Panc1 (cell line): ENCODE measurements at regions not wholly inside any gene's neighbourhood (a gene's known extent, or its start where the extent isn't known, plus 50 kb on each side); places are given as distances from the start of the nearest gene placed in this dataset.

ENCODE experiments used
- ATAC-seq: fragments of 200-7000 bp; cut with Tn5 transposase; 2 replicates; pipeline ENCODE4 v1.9.1; 2020; ENCODE audit warnings: mild to moderate bottlenecking, moderate library complexity
- BruUV-seq: library from RNA; stranded (reverse); fragments of 400-500 nt; replicated peaks from 2 replicates; lab custom pipeline; 2021; lab: Mats Ljungman, UMichigan
- CTCF ChIA-PET: fragments of 300-600 bp; sonication (Branson Sonifier 250); formaldehyde crosslinking; loops from one replicate; lab custom pipeline; 2022; ENCODE audit warnings: antibody characterized with exemption; lab: Charles Lee
- POLR2A ChIA-PET: fragments of 300-600 bp; sonication (Branson Sonifier 250); formaldehyde crosslinking; loops from one replicate; lab custom pipeline; 2022; ENCODE audit warnings: antibody characterized with exemption; lab: Charles Lee
- DNase-seq: peaks from one replicate; pipeline ENCODE4 v3.0.0-alpha.2; 2010; ENCODE audit warnings: low read depth, low spot score
- H3K27ac ChIP-seq: 2 replicates; pipeline ENCODE4 v1.5.1; 2011; ENCODE audit warnings: mild to moderate bottlenecking, low read length, inconsistent platforms
- H3K27me3 ChIP-seq: fragments of 200-500 bp; sonication (Bioruptor generic); 2 replicates; pipeline ENCODE4 v1.6.0; 2014; ENCODE audit warnings: low read length, inconsistent platforms; ENCODE audit not compliant: control insufficient read depth, insufficient read depth
- H3K36me3 ChIP-seq: fragments of 200-500 bp; sonication (Bioruptor generic); 2 replicates; pipeline ENCODE4 v1.5.1; 2014; ENCODE audit warnings: inconsistent platforms, mild to moderate bottlenecking, low read length, moderate library complexity; ENCODE audit not compliant: control insufficient read depth, insufficient read depth
- H3K4me1 ChIP-seq: 2 replicates; pipeline ENCODE4 v1.5.1; 2011; ENCODE audit warnings: inconsistent platforms, mild to moderate bottlenecking, low read length, moderate library complexity; ENCODE audit not compliant: control insufficient read depth, insufficient read depth
- H3K4me3 ChIP-seq, 2 experiments: 2 replicates each; pipeline ENCODE4 v1.5.1; 2011 to 2012; ENCODE audit warnings: low read depth in 2 of 2, low read length in 2 of 2, mild to moderate bottlenecking in 2 of 2, inconsistent platforms in 1 of 2, moderate library complexity in 1 of 2
- H3K9me3 ChIP-seq: fragments of 200-500 bp; sonication (Bioruptor generic); 2 replicates; pipeline ENCODE4 v1.5.1; 2014; ENCODE audit warnings: low read depth, mild to moderate bottlenecking, inconsistent platforms, low read length, moderate library complexity; ENCODE audit not compliant: control insufficient read depth, insufficient read depth
- POLR2AphosphoS5 ChIP-seq: IDR thresholded peaks from 2 replicates; pipeline ENCODE4 v1.6.1; 2012; ENCODE audit warnings: mild to moderate bottlenecking, low read depth, low read length, moderate library complexity
- SIN3A ChIP-seq: IDR thresholded peaks from 2 replicates; pipeline ENCODE4 v1.6.1; 2012; ENCODE audit warnings: low read depth, mild to moderate bottlenecking, low read length, moderate library complexity, borderline replicate concordance; ENCODE audit not compliant: insufficient read depth
- TCF7L2 ChIP-seq: IDR thresholded peaks from 2 replicates; pipeline ENCODE4 v1.6.1; 2011; ENCODE audit warnings: mild to moderate bottlenecking, low read depth, low read length, inconsistent platforms
- in situ Hi-C: cut with HindIII; loops from 2 replicates; pipeline ENCODE4 v1.10.0; 2016; ENCODE audit warnings: low sequenced_read_pairs, low pct_unique_long_range_greater_than_20kb
- intact Hi-C: fragments of 100-400 bp; cut with micrococcal nuclease; formaldehyde crosslinking; loops from one replicate; pipeline ENCODE4 v1.10.0; 2022; ENCODE audit not compliant: unreplicated experiment
- TF ChIP-seq, protein P1 (sequence below), 2 experiments: IDR thresholded peaks; 2 replicates each; pipeline ENCODE4 v1.6.1; 2011 to 2012; ENCODE audit warnings: low read depth in 2 of 2, control low read depth in 1 of 2, low read length in 1 of 2, mild to moderate bottlenecking in 1 of 2, moderate library complexity in 1 of 2; ENCODE audit not compliant: insufficient read depth in 1 of 2
- TF ChIP-seq, protein P2 (sequence below): fragments of 450-650 bp; IDR thresholded peaks from 2 replicates; pipeline ENCODE4 v1.5.1; 2017; ENCODE audit warnings: mild to moderate bottlenecking

DNA sequence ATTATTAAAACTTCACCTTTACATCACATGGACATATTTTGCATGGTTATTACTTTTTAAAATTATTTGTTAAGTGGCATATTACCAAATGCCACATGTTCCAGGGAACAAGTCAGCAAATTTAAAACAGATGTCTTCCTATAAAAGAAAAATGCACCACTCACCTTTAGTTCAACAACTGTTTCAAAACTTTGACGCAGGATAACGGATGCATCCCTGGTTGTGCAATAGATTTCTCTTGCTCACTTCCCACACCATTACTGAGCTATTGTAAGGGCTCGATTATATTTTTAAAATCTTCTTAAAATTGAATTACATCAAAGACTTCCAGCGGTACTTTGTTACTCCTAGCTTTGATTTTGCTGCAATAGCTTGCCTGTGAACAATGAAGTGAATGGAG lies 93.0 kb upstream of the ARHGAP24 start:
- Histone ChIP-seq H3K4me1 (no peaks in the 10 kb centered on the region), H3K36me3 (no peaks in the 10 kb centered on the region), H3K4me3 (no peak overlapping the region), H3K27me3 (no peaks in the 10 kb centered on the region), H3K9me3 (no peaks in the 10 kb centered on the region), H3K27ac (no peak overlapping the region)
- CTCF ChIA-PET, result no interaction called here
- in situ Hi-C loops (no loop called here), intact Hi-C loops (no loop called here)
- DNase-seq, result no peak
- POLR2A ChIA-PET, result interaction anchor here (0.6 kb wide), 1 partner anchor 460 kb away, joined by 4 read pairs; no protein-coding TSS in a partner anchor
- no peak for TF ChIP-seq TCF7L2
- no peak for TF ChIP-seq POLR2AphosphoS5
- TF ChIP-seq, protein P1, sequence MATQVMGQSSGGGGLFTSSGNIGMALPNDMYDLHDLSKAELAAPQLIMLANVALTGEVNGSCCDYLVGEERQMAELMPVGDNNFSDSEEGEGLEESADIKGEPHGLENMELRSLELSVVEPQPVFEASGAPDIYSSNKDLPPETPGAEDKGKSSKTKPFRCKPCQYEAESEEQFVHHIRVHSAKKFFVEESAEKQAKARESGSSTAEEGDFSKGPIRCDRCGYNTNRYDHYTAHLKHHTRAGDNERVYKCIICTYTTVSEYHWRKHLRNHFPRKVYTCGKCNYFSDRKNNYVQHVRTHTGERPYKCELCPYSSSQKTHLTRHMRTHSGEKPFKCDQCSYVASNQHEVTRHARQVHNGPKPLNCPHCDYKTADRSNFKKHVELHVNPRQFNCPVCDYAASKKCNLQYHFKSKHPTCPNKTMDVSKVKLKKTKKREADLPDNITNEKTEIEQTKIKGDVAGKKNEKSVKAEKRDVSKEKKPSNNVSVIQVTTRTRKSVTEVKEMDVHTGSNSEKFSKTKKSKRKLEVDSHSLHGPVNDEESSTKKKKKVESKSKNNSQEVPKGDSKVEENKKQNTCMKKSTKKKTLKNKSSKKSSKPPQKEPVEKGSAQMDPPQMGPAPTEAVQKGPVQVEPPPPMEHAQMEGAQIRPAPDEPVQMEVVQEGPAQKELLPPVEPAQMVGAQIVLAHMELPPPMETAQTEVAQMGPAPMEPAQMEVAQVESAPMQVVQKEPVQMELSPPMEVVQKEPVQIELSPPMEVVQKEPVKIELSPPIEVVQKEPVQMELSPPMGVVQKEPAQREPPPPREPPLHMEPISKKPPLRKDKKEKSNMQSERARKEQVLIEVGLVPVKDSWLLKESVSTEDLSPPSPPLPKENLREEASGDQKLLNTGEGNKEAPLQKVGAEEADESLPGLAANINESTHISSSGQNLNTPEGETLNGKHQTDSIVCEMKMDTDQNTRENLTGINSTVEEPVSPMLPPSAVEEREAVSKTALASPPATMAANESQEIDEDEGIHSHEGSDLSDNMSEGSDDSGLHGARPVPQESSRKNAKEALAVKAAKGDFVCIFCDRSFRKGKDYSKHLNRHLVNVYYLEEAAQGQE (IDR thresholded peaks at IDR 0.05; ENCODE audit: insufficient read depth in 1 of 2, low read depth in 2 of 2, low read length in 1 of 2), result no peak
- no TSS peak for BruUV-seq
- ATAC-seq, result no peak

DNA sequence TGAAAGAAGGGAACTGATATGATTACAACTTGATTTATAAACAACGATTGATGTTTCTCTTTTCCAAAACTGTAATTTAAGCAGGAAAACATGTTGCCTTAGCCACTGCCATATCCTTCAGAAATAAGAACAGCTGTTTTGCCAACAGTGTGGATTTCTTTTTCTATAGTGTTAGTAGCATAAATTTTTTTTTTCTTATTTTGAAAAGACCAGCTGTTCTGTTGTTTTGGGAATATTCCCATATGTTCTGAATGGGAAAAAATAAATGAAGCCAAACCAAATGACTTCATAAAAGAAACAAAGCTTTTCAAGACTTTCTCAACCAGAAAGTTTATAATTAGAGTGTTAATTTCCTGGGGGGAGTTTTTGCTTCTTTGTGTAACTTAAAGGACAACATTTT lies 83.9 kb upstream of the ARHGAP24 start:
- Histone ChIP-seq H3K9me3 (no peaks in the 10 kb centered on the region), H3K27ac (no peak overlapping the region), H3K36me3 (no peaks in the 10 kb centered on the region), H3K4me3 (no peak overlapping the region), H3K4me1 (no peaks in the 10 kb centered on the region), H3K27me3 (no peaks in the 10 kb centered on the region)
- BruUV-seq, result no TSS peak
- CTCF ChIA-PET, result no interaction called here
- no peak for DNase-seq
- ATAC-seq, result no peak
- in situ Hi-C loops, result no loop called here
- no peak for TF ChIP-seq SIN3A
- no peak for TF ChIP-seq TCF7L2
- TF ChIP-seq, protein P2, sequence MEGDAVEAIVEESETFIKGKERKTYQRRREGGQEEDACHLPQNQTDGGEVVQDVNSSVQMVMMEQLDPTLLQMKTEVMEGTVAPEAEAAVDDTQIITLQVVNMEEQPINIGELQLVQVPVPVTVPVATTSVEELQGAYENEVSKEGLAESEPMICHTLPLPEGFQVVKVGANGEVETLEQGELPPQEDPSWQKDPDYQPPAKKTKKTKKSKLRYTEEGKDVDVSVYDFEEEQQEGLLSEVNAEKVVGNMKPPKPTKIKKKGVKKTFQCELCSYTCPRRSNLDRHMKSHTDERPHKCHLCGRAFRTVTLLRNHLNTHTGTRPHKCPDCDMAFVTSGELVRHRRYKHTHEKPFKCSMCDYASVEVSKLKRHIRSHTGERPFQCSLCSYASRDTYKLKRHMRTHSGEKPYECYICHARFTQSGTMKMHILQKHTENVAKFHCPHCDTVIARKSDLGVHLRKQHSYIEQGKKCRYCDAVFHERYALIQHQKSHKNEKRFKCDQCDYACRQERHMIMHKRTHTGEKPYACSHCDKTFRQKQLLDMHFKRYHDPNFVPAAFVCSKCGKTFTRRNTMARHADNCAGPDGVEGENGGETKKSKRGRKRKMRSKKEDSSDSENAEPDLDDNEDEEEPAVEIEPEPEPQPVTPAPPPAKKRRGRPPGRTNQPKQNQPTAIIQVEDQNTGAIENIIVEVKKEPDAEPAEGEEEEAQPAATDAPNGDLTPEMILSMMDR, result no peak
- TF ChIP-seq, protein P1 (IDR thresholded peaks at IDR 0.05; ENCODE audit: insufficient read depth in 1 of 2, low read depth in 2 of 2, low read length in 1 of 2), result no peak
- TF ChIP-seq POLR2AphosphoS5, result no peak
- intact Hi-C loops, result no loop called here
- POLR2A ChIA-PET, result no interaction called here
